Progenitor cell of endocrine pancreas (in vitro differentiated cells): ENCODE measurements at regions not wholly inside any gene's neighbourhood (a gene's known extent, or its start where the extent isn't known, plus 50 kb on each side); places are given as distances from the start of the nearest gene placed in this dataset.

Experiments
- DNase-seq: peaks from one replicate; pipeline ENCODE4 v3.0.0; 2021; ENCODE audit warnings: low spot score; ENCODE audit not compliant: unreplicated experiment
- H3K27ac Mint-ChIP-seq: 2 replicates; pipeline ENCODE4 v1.8.0; 2021; ENCODE audit warnings: mild to moderate bottlenecking, moderate library complexity, mixed read lengths
- H3K27me3 Mint-ChIP-seq: 2 replicates; pipeline ENCODE4 v1.8.0; 2021; ENCODE audit warnings: mixed read lengths
- H3K36me3 Mint-ChIP-seq: 2 replicates; pipeline ENCODE4 v1.8.0; 2022; ENCODE audit warnings: mixed read lengths; ENCODE audit not compliant: insufficient read depth
- H3K4me1 Mint-ChIP-seq: 2 replicates; pipeline ENCODE4 v1.8.0; 2021; ENCODE audit warnings: low read depth, mixed read lengths
- H3K4me3 Mint-ChIP-seq: 2 replicates; pipeline ENCODE4 v1.8.0; 2021; ENCODE audit warnings: low read depth, mild to moderate bottlenecking, moderate library complexity, mixed read lengths
- H3K9me3 Mint-ChIP-seq: 2 replicates; pipeline ENCODE4 v1.8.0; 2021; ENCODE audit warnings: low read depth, mixed read lengths
- TF ChIP-seq, protein P1 (sequence below): fragments of 200-600 bp; sonication (generic); IDR thresholded peaks from one replicate; pipeline ENCODE4 v1.5.0; 2021; ENCODE audit warnings: antibody characterized with exemption, mild to moderate bottlenecking; ENCODE audit not compliant: unreplicated experiment

DNA sequence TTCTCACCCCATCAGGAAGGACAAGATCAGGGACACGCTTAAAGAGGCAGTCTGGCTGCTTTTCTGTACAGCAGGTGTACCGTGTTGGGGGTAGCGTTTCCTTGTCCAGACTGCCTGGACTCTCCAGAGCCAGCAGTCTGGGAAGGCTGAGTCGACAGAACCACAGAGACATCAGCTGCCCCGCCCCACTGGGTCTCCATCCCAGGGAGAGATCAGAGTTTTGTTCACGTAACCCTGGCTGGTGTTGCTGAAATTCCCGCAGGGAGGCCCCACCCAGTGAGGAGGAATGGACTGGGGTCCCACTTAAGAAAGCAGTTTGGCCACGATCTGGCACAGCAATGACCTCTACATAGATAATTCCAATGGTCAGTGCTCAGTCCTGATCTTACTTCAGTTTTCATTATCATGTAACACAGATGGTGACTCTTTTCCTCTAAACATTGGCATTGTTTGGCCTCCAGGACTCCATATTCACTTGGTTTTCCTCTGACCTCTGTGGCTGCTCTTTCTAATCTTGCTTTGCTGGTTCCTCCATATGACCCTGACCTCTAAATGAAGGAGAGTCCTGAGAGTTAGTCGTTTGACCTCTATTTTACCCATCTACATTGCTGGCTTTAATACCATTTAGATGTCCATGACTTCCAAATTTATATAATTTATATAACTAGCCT lies 89.6 kb upstream of the LRRC55 start:
- TF ChIP-seq, protein P1, sequence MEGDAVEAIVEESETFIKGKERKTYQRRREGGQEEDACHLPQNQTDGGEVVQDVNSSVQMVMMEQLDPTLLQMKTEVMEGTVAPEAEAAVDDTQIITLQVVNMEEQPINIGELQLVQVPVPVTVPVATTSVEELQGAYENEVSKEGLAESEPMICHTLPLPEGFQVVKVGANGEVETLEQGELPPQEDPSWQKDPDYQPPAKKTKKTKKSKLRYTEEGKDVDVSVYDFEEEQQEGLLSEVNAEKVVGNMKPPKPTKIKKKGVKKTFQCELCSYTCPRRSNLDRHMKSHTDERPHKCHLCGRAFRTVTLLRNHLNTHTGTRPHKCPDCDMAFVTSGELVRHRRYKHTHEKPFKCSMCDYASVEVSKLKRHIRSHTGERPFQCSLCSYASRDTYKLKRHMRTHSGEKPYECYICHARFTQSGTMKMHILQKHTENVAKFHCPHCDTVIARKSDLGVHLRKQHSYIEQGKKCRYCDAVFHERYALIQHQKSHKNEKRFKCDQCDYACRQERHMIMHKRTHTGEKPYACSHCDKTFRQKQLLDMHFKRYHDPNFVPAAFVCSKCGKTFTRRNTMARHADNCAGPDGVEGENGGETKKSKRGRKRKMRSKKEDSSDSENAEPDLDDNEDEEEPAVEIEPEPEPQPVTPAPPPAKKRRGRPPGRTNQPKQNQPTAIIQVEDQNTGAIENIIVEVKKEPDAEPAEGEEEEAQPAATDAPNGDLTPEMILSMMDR = no peak
- Mint-ChIP-seq H3K27ac (no peak overlapping the region), H3K9me3 (no peaks in the 10 kb centered on the region)

GRCh38 chr11:57094181-57094935 lies 87.4 kb upstream of the LRRC55 start:
- H3K36me3 Mint-ChIP-seq = no peaks in the 10 kb centered on the region
- DNase-seq = no peak
- no peaks in the 10 kb centered on the region for H3K9me3 Mint-ChIP-seq
- H3K4me3 Mint-ChIP-seq = no peak overlapping the region
- no peak overlapping the region for H3K27ac Mint-ChIP-seq
- H3K4me1 Mint-ChIP-seq = peaks cover 5% of the 10 kb centered on the region
- peaks cover 10% of the 10 kb centered on the region for H3K27me3 Mint-ChIP-seq
- TF ChIP-seq, protein P1 = no peak

More for the DNA sequence above, 89.6 kb upstream of the LRRC55 start:
- Mint-ChIP-seq H3K36me3 (no peaks in the 10 kb centered on the region), H3K27me3 (peaks cover 10% of the 10 kb centered on the region), H3K4me3 (no peak overlapping the region), H3K4me1 (peaks cover 5% of the 10 kb centered on the region)
- no peak for DNase-seq

DNA sequence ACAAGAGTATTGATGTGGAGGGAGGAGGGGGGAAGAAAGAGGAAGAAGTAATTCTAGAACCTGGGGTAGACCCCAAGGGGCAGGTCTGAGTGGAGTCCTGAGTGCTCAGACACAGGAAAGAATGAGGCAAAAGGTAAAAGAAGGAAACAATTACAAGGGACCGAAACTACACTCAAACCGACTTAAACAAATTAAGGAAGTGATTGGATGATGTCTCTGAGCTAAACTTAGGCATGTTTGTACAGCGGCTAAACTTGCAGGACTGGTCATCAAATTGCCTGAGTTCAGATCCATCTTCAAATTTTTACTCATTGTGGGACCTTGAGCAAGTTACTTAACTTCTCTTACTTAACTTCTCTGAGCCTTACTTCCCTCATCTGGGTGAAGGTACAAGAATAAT lies 86.3 kb upstream of the LRRC55 start:
- Mint-ChIP-seq H3K27me3 (peaks cover 10% of the 10 kb centered on the region), H3K36me3 (no peaks in the 10 kb centered on the region), H3K27ac (peak overlapping the region; percentile 66), H3K4me3 (no peak overlapping the region), H3K4me1 (peaks cover 5% of the 10 kb centered on the region), H3K9me3 (no peaks in the 10 kb centered on the region)
- DNase-seq = no peak
- TF ChIP-seq, protein P1 = no peak

DNA sequence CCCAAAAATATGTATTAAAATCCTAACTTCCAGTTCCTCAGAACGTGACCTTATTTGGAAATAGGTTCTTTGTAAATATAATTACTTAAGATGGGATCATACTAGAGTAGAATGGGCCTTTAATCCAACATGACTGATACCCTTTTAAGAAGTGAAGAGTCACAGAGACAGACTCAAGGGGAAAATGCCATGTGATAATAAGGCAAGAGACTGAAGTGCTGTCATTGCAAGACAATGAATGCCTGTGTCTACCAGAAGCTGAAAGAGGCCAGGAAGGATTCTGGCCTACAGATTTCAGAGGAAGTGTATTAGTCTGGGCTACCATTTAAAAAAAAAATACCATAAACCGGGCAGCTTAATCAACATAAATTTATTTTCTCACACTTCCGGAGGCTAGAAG lies 85.9 kb upstream of the LRRC55 start:
- Mint-ChIP-seq H3K27ac (no peak overlapping the region), H3K9me3 (no peaks in the 10 kb centered on the region), H3K4me3 (no peak overlapping the region), H3K27me3 (peaks cover 10% of the 10 kb centered on the region), H3K36me3 (no peaks in the 10 kb centered on the region), H3K4me1 (peaks cover 5% of the 10 kb centered on the region)
- DNase-seq = no peak
- TF ChIP-seq, protein P1 = no peak

DNA sequence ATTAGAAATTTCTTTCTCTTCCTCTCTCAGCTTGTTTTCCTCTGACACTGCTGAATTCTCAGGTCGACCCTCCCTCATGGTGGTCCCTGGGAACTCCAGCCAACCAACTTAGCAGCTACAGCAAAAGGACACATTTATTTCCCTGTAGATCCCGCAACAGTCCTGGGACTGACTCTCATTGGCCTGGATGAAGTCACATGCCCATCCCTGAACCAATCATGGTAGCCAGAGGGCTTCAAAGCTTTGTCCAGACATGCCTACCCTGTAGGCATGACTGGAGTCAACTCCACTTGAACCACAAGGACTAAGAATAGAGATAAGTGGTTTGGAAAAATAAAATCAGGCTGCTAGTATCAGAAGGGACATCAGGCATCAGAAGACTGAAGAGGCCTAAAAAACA lies 84.6 kb upstream of the LRRC55 start:
- Mint-ChIP-seq H3K27me3 (peaks cover 7% of the 10 kb centered on the region), H3K4me1 (peaks cover 5% of the 10 kb centered on the region), H3K36me3 (no peaks in the 10 kb centered on the region), H3K9me3 (no peaks in the 10 kb centered on the region), H3K27ac (no peak overlapping the region), H3K4me3 (no peak overlapping the region)
- DNase-seq = no peak
- TF ChIP-seq, protein P1 = no peak
